Esophagus (tissue), 2 donors: ENCODE measurements at regions not wholly inside any gene's neighbourhood (a gene's known extent, or its start where the extent isn't known, plus 50 kb on each side); places are given as distances from the start of the nearest gene placed in this dataset.
"Not testable (repeated sequence)": the region's sequence is repeated elsewhere in the genome, so short reads cannot be mapped to it uniquely, and the experiment has no call there.

Source experiments
- H3K27ac ChIP-seq, 2 donors: one replicate each; pipeline ENCODE4 v1.5.1; 2013; ENCODE audit warnings: low read depth in 2 of 2, mild to moderate bottlenecking in 2 of 2, inconsistent platforms in 1 of 2, low read length in 1 of 2, moderate library complexity in 1 of 2
- H3K27me3 ChIP-seq, 2 donors: one replicate each; pipeline ENCODE4 v1.6.1; 2013; ENCODE audit warnings: low read length in 2 of 2, control low read depth in 1 of 2, mild to moderate bottlenecking in 1 of 2; ENCODE audit not compliant: insufficient read depth in 2 of 2, control insufficient read depth in 1 of 2
- H3K36me3 ChIP-seq, 2 donors: one replicate each; pipeline ENCODE4 v1.6.1; 2013; ENCODE audit warnings: low read length in 1 of 2; ENCODE audit not compliant: control insufficient read depth in 2 of 2, insufficient read depth in 2 of 2
- H3K4me1 ChIP-seq, 2 donors: one replicate each; pipeline ENCODE4 v1.6.1; 2013; ENCODE audit warnings: low read length in 1 of 2; ENCODE audit not compliant: control insufficient read depth in 2 of 2, insufficient read depth in 2 of 2
- H3K4me3 ChIP-seq, 2 donors: one replicate each; pipeline ENCODE4 v1.5.1; 2013; ENCODE audit warnings: low read length in 2 of 2, mild to moderate bottlenecking in 2 of 2, low read depth in 1 of 2, moderate library complexity in 1 of 2
- H3K9me3 ChIP-seq, 2 donors: one replicate each; pipeline ENCODE4 v1.6.1; 2013; ENCODE audit warnings: mild to moderate bottlenecking in 2 of 2, low read depth in 1 of 2, low read length in 1 of 2, moderate library complexity in 1 of 2; ENCODE audit not compliant: control insufficient read depth in 2 of 2, insufficient read depth in 1 of 2
- WGBS, 2 donors: extraction: QIAGEN DNeasy Blood & Tissue Kit; methylation state at CpG; one replicate each; pipeline ENCODE4 v1.1.7; 2013; 5-methylcytosine and 5-hydroxymethylcytosine counted together
- donor health status: healthy with polysubstance abuse.
- donor health status: Bipolar disorder and iron deficiency.

- Histone ChIP-seq H3K4me3 (no peak overlapping the region), H3K27ac (no peak overlapping the region), H3K9me3 (no peaks in the 10 kb centered on the region), H3K27me3 (no peaks in the 10 kb centered on the region), H3K4me1 (no peaks in the 10 kb centered on the region), H3K36me3 (no peaks in the 10 kb centered on the region)
- WGBS, 2 donors: 78 to 88% methylated on average over 2 of the region's 2 CpGs
These were observed 1051.9 kb upstream of the FLRT2 start for GRCh38 chr14:84477996-84478395.

GRCh38 chr14:84482256-84483071 lies 1047.5 kb upstream of the FLRT2 start:
- Histone ChIP-seq H3K9me3 (no peaks in the 10 kb centered on the region), H3K27me3 (no peaks in the 10 kb centered on the region), H3K4me3 (no peak overlapping the region), H3K36me3 (no peaks in the 10 kb centered on the region), H3K4me1 (no peaks in the 10 kb centered on the region), H3K27ac (no peak overlapping the region)
- WGBS, 2 donors: 77% methylated on average over 5 of the region's 5 CpGs

- H3K4me1 ChIP-seq: no peaks in the 10 kb centered on the region
- WGBS, 2 donors: 79 to 81% methylated on average over 6 of the region's 6 CpGs
- no peaks in the 10 kb centered on the region for H3K27me3 ChIP-seq
- H3K4me3 ChIP-seq: no peak overlapping the region
- H3K36me3 ChIP-seq: no peaks in the 10 kb centered on the region
- no peaks in the 10 kb centered on the region for H3K9me3 ChIP-seq
- H3K27ac ChIP-seq: no peak overlapping the region
These were observed 1046.9 kb upstream of the FLRT2 start for GRCh38 chr14:84483072-84483420.

- H3K9me3 ChIP-seq: not testable (repeated sequence)
These were observed 1045.7 kb upstream of the FLRT2 start for GRCh38 chr14:84484243-84484642.

GRCh38 chr14:84485036-84485435 lies 1044.9 kb upstream of the FLRT2 start:
- no peaks in the 10 kb centered on the region for H3K27me3 ChIP-seq

More at GRCh38 chr14:84484243-84484642, 1045.7 kb upstream of the FLRT2 start:
- H3K4me1 ChIP-seq, H3K27me3 ChIP-seq, H3K4me3 ChIP-seq, H3K36me3 ChIP-seq, H3K27ac ChIP-seq: not testable (repeated sequence)
- WGBS, 2 donors: 82 to 86% methylated on average over 4 of the region's 4 CpGs

GRCh38 chr14:84490081-84490480 lies 1039.9 kb upstream of the FLRT2 start:
- WGBS, 2 donors: 53 to 73% methylated on average over 2 of the region's 2 CpGs
- Histone ChIP-seq H3K27ac (no peak overlapping the region), H3K9me3 (peaks cover 0 to 2% of the 10 kb centered on the region in 2 donors), H3K4me1 (no peaks in the 10 kb centered on the region), H3K36me3 (no peaks in the 10 kb centered on the region), H3K27me3 (no peaks in the 10 kb centered on the region), H3K4me3 (no peak overlapping the region)

More at GRCh38 chr14:84485036-84485435, 1044.9 kb upstream of the FLRT2 start:
- Histone ChIP-seq H3K36me3 (no peaks in the 10 kb centered on the region), H3K4me3 (no peak overlapping the region), H3K9me3 (no peaks in the 10 kb centered on the region), H3K27ac (no peak overlapping the region), H3K4me1 (no peaks in the 10 kb centered on the region)

GRCh38 chr14:84492685-84493084 lies 1037.3 kb upstream of the FLRT2 start:
- Histone ChIP-seq H3K9me3 (peaks cover 0 to 3% of the 10 kb centered on the region in 2 donors), H3K27me3 (no peaks in the 10 kb centered on the region), H3K4me3 (no peak overlapping the region), H3K36me3 (no peaks in the 10 kb centered on the region), H3K4me1 (no peaks in the 10 kb centered on the region), H3K27ac (no peak overlapping the region)

GRCh38 chr14:84493779-84494178 lies 1036.2 kb upstream of the FLRT2 start:
- H3K27ac ChIP-seq: no peak overlapping the region
- H3K27me3 ChIP-seq: no peaks in the 10 kb centered on the region
- 76 to 79% methylated on average over 4 of the region's 4 CpGs for WGBS, 2 donors
- H3K4me1 ChIP-seq: no peaks in the 10 kb centered on the region
- no peak overlapping the region for H3K4me3 ChIP-seq
- H3K36me3 ChIP-seq: no peaks in the 10 kb centered on the region
- peaks cover 0 to 3% of the 10 kb centered on the region in 2 donors for H3K9me3 ChIP-seq

DNA sequence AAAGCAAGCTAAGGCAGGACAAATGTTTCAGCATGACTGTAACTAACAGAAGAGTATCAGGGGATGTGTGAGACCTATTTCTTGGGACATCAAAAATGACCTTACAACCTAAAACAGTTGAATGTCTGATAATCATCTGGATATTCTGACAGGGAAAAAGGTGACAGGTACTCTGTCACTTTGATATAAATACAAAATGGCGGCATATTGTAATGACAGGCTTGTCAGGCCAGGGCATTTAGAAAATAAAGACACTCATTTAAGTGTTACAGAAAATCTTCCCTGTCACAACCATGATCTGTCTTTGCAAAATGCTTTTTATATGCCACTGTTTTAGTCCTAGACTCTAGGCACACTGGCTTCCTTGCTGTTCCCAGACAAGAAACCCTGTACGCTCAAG lies 1033.3 kb upstream of the FLRT2 start:
- H3K27ac ChIP-seq: no peak overlapping the region
- no peaks in the 10 kb centered on the region for H3K36me3 ChIP-seq
- no peaks in the 10 kb centered on the region for H3K27me3 ChIP-seq
- H3K9me3 ChIP-seq: peaks cover 0 to 3% of the 10 kb centered on the region in 2 donors
- 94 to 98% methylated on average over 2 of the region's 2 CpGs for WGBS, 2 donors
- no peaks in the 10 kb centered on the region for H3K4me1 ChIP-seq
- no peak overlapping the region for H3K4me3 ChIP-seq

GRCh38 chr14:84512823-84513222 lies 1017.1 kb upstream of the FLRT2 start:
- H3K36me3 ChIP-seq, H3K9me3 ChIP-seq, H3K4me3 ChIP-seq, H3K4me1 ChIP-seq, H3K27me3 ChIP-seq, H3K27ac ChIP-seq: not testable (repeated sequence)
- WGBS, 2 donors: 96 to 97% methylated on average over 14 to 18 of the region's 18 CpGs
